GM19463 (cell line): ENCODE measurements at regions not wholly inside any gene's neighbourhood (a gene's known extent, or its start where the extent isn't known, plus 50 kb on each side); places are given as distances from the start of the nearest gene placed in this dataset.

ENCODE experiments used
- ATAC-seq: cut with Tn5 transposase; IDR thresholded peaks from one replicate; pipeline ENCODE4 v1.9.1; 2021; ENCODE audit warnings: mild to moderate bottlenecking, moderate library complexity; ENCODE audit not compliant: unreplicated experiment

DNA sequence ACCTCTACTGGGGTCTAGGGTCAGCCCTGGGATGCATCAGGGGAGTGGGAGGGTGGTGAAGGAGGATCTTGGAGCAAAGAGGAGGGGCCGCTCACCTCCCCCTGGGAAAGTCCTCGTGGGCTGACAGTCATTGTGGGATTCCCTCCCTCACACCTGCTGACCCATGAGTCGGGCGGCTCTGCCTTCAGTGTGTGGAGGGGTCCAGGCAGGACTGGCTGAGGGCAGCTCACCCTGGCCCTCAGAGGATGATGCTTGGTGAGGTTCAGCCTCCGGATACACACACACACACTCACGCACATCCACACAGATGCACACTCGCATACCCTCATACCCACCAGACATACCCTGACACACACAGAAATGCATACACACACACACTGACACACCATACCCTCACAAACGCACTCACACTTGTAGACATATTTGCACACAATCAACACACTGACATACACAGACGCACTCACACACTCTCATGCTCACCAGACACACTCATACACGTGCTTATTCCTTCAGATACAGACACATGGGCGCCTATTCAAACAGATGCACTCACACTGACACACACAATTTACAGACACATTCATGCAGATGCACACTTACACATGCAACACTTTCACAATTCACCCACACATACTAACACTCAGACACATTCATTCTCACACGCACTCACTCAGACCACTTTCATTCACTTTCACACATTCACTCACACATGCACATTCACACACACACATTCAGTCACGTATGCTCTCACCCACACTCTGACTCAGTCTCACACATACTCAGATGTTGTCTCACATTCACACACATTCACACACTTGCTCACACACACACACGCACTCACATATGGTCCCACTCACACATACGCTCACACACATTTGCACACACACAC lies 105.1 kb upstream of the RPL38 start:
- ATAC-seq, result no peak

DNA sequence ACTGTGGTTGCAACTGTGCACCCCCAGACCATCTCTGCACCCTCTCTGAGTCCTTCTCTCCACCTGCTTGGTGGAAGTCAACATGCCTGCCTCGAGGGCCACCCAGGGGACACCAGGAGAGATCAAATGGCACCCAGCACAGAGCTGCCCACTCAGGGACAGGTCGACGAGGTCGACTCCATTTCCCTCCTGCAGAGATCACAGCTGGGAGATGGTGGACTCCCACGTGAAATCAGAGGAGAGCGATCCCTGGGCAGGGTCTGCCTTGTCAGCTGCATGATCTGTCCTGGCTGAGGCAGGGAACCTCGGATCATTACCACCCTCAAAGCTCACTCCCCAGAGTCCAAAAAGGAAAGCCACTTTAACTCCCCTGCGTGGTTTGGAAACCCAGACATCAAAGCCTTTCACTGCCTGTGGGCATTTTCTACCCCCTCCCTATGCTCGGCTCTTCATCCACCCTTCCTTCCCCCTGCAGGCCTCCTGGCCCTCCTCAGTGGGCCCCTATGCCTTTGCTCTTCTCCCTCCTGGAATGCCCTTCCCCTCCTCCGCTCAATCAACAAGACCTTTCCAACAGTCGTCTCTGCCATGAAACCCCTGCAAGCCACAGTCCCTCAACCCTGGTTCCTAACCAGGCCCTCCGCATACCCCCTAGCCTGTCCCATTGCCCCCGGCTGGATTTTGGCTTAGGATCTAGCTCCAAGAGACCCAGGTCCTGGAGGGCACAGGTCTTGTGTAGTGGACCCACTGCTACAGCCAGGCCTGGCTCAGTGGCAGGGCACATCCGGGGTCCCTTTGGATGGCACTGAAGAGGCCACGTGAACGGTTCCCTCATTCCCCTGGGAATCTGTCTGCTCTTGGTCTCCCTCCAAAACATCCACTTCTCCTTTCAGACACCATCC lies 103.8 kb upstream of the RPL38 start:
- ATAC-seq, result no peak

DNA sequence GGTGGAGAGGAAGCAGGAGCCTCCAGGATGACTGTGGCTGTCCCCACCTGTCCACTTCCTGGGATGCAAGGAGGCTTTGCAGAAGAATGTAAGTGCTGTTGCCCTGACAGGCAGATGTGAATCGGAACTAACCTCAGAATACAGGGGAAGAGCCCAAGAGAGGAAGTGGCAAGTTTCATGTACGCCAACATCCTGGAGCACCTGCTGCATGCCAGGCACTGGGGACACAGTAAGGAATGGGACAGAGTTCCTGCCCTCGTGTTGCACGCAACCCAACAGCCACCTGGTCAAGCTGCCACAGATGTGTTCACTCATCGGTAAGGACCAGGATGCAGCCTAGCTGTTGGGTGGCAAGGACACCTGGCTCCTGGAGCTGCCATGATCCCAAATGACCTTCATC lies 98.6 kb upstream of the RPL38 start:
- no peak for ATAC-seq

DNA sequence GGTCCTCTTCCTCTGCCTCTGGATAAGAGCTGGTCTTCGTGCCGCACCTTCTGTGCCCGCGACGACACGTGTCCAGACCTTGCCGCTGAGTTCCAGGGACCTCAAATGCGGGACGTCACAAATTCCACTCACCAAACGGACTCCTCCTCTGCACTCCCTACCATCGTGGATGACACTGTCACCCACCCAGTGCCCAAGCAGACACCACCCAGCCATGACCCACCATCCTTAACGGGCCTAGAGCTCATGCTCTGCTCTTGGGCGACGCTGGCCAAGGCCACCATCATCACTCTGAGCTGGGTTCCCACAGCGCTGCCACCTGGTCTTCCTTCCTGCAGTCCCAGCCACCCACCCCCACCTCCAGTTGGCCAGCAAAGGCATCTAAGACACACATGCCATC lies 96.4 kb upstream of the RPL38 start:
- ATAC-seq, result no peak

DNA sequence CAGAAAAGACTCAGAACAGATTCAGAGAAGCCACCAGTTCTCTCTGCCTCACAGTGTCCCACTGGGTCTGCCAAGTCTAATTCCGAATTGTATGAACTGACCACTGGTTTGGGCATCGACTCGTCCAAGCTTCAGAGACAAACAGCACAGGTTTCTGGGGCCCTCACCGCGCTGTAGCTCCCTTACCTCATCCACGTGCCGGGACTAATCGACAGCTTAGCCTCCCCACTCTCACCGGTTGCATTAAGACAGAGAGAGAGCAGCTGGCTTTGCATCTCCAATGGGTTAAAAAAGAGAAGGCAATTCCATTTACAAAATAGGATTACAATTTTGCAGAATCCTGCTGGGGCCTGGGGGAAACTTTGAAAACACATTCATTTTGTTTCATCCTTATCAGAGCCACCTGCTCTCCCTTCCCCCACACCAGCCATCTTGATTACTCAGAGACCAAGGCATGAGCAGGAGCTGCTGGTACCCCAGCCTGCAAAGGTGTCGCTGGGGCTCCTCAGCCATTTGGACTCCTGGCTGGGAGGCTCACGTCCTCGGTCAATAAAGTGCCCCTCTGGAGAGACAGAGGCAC lies 95.3 kb upstream of the RPL38 start:
- ATAC-seq, result no peak

DNA sequence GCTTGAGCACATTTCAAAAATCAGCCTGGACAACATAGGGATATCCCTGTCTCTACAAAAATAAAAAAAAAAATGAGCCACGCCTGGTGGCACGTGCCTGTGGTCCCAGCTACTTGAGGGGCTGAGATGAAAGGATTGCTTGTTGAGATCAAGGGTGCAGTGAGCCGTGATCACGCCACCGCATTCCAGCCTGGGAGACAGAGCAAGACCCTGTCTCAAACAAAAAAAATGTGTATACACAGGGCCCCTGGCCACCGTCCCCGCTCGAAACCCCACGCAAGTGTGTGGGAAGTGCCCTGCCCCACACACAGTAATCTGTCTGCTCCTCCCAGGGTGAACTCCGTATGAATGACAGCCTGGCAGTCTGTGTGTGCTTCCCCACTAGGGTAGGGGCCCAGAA lies 93.0 kb upstream of the RPL38 start:
- no peak for ATAC-seq

DNA sequence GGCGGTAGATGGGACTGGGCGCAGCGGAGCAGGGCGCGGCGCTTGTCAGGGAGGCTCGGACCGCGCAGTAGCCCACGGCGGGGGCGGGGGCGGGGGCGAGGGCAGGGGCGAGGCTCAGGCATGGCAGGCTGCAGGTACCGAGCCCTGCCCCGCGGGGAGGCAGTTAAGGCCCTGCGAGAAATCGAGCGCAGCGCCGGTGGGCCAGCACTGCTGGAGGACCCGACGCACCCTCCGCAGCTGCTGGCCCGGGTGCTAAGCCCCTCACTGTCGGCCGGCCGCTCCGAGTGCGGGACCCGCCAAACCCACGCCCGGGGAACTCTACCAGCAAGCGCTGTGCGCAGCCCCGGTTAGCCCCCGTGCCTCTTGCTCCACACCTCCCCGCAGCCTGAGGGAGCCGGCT lies 90.2 kb upstream of the RPL38 start:
- no peak for ATAC-seq

DNA sequence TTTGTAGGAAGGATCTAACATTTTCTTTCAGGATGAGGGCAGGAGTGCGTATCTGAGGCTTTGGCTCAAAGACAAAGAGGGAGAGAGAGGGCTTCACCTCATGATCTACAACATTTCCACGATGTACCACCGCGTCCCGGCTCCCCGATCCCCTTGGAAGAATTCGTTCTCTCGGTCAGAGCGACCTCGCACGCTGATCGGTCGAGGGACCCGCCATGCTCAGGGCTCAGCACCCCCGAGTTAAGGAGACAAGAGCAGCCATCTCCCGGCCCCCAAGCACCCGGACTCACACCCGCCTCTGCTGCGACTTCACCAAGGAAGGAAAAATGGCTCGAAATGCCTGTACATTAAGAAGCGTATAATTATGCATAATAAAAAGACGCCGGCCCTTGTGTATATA lies 89.5 kb upstream of the RPL38 start:
- no peak for ATAC-seq

DNA sequence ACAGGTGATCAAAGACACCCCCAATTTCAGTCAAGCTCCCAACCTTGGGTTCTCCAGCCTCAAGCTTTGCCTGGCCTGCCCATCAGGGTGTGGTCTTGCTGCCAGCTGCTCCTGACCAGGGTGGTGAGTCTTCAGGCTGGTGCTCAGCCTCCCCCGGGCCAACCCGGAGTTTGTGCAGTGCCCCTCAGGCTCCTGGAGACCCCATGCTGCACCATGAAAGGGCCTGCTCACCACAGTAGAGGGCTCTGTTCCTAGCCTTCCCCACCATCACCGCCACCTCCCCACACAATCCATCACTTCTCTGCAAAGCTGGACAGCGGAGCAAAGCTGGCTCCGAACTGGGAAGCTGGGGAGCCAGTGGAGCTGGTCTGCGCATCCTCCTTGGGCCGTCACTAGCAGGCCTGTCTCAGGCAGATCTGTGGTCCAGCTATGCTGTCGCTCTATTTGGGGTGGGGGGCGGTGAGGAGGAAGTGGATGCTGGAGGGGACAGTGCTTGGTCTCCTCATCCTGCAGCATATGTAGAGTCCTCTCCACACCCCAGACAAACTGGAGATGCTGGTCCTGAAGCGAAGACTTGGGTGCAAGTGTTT lies 88.5 kb upstream of the RPL38 start:
- ATAC-seq, result no peak

DNA sequence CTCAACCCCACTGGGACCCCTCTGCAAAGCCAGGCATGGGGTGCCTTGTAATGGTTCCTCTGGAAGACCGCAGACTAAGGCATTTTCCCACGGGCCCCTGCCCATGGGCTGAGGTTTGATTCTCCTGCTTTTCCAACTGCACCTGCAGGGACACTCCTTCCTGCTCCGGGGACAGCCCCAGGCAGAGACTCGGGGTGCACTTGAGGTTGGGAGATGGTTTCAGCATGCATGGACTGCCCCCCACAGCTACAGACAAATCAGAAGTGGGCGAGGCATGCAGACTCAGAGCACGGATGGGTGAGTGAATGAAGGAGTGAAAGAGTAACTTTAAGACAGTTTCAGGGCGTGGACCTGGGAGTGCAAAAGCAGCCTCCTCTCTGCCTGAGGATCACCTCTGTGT lies 87.9 kb upstream of the RPL38 start:
- no peak for ATAC-seq

DNA sequence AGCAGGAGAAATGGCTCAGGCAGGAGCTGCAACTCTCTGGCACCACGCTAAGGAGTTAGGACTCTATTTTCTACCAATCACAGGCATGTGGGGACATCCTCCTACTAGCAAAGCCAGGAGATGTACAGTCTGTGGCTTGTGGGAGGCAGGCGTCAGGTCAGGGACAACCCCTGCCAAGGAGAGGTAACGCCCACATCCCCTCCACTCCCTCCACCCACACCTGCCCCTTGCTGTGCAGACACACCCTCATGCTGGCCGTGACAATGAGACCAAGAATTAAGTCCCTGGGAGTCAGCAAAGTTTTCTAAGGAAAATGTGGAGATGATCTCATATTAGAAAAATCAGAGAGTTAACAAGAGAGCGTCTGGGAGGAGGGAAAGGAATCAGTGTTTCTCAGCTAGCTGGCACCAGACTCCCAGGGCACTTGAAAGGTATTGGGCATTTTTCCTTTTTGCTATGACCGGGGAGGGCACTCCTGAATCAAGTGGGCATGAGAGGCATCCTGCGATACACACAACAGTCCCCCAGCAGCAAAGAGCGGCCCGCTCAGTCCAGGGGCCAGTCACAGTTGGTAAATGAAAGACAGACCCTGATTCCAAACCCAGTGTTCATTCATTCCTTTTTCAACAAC lies 87.3 kb upstream of the RPL38 start:
- no peak for ATAC-seq

DNA sequence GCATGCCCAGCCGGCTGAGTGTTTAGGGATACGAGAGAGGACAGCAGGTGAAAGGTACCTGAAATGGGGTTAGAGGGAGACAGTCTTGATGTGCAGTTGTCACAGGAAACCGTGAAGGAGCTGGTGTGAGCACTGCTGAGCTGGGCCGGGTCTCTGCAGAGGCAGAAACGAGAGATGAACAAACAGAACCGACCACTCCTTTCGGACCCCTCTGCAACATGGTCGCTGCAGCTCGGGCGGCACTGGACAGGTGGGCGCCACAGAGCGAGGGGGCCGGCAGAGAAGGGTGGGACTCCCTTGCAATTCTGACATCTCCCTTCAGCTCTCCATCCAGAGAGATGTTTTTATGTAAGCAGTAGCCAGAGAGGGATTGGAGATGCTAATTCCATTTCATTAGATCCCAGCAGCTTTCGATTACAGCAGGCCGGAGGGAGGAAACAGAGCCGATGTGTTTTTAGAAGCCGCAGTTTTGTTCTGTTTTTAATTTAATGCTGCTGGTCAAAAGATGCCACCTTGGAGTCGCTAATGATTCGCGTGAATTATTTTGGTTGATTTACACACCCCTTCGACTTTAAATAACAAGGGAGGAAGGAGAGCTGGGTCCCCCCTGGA lies 86.3 kb upstream of the RPL38 start:
- no peak for ATAC-seq

DNA sequence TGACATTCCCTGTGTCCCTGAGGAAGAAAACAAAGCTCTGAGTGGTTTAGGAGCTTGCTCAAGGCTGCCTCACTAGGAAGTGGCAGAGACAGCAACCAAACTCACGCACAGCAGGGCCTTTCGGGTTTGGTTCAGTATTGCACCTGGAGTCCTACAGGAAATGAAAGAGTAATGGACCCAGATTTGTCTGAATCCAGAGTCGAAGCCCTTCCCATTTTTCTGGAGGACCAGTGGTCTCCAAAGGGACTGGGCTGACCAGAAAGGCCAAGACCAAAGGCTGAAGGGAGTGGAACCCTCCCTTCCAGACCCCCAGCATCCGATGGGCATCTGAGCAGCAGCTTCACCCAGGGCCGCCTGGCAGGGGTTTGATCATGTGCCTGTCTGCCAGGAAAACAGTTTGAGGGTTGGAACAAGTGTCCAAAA lies 85.5 kb upstream of the RPL38 start:
- ATAC-seq, result no peak

DNA sequence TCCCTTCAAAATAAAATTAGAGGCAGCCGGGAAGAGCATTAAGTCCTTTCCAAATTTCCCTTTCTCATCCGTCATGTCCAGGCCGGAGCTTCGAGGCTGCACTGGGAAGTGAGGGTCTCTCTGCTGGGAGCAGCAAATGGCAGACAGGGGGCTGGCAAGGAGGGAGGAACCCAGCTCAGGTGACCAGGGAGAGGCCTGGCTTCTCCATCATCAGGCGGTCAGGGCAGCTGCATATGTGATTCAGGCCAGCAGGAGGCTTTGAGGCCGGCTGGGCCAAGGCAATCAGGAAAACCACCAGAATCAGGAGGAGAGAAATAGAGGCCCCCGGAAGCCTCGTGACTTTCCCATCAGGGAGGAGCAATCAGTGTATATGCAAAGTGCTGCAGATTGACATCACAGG lies 85.0 kb upstream of the RPL38 start:
- no peak for ATAC-seq

DNA sequence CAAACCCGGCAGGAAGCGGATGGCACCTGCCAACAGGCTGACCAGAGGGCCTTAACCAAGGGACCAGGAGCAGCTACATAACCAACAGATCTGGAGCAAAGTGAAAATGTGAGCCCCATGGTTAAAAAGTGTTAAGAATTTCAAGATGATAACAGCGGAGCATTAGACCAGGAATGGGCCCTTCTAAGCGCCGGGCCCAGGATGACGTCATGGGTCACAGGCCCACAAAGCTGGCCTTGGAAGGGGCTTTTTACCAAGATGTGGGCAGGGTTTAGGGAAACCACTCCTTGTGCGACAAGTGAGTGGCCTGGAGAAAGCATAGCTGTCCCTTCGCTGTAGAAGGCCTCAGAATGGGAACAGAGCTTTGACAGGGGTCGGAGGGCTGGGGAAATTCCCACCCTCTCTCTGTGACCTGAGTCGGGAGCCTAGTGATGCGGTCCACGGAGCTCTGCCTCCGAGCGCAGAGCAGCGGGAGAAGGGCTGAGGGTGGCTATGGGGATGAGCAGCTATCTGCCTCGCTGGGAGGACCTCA lies 84.4 kb upstream of the RPL38 start:
- ATAC-seq, result no peak

DNA sequence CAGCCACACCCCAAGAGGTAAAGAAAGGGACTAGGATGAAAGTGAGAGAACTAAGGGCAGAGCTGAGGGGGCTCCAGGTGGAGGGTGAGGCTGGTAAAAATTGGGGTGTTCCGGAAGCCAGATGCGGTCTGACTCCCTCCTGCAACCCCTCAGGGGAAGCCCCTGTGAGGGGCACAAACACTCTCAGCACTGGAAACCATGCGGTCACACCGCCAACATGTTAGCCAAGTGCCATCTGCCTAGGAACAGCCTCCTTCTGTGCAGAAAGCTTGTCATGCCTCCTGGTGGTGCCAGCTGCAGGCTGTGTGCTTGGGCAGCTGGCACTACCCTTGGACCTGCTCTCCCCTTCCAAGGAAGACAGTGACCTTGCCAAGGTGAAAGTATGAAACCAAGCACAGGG lies 83.5 kb upstream of the RPL38 start:
- no peak for ATAC-seq

DNA sequence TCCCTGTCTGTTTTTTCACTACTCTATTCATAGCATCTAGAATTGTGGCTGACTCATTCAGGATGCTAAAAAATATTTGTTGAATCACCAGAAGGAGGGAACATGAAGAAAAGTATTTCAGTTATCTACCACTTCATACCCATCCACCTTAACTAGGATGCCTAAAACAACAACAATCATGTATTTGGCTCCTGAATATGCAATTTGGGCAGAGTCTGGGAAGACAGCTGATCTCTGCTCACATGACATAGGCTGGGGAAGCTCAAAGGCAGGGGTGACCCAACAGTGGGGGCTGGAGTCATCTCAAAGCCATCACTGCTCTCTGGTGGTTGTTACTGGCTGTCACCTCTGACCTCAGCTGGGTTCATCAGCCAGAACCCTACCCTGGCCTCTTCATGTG lies 80.1 kb upstream of the RPL38 start:
- no peak for ATAC-seq

DNA sequence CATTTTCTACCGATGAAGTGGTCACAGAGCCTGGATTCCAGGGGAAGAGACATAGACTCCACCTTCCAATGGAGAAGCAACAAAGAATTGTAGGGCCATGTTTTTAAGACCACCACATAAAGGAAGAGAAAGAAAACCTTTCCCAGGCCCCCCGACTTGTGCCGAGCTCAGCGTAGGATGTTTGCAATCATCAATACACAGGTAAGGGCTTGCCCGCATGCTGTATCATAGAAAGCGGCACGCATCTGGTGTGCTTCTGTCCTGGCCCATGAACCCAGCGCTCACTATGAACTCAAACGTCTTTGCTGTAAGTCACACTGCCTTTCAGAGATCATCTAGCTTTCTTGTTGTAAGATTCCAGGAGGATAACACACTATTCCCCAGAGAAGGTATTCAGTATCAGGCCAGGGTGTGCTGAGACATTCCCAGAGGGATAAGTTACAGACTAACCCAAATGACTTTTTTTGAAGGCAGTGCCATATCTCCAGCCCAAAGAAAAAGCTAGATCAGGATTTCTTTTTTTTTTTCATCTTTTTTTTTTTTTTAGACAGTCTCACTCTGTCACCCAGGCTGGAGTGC lies 79.5 kb upstream of the RPL38 start:
- no peak for ATAC-seq

DNA sequence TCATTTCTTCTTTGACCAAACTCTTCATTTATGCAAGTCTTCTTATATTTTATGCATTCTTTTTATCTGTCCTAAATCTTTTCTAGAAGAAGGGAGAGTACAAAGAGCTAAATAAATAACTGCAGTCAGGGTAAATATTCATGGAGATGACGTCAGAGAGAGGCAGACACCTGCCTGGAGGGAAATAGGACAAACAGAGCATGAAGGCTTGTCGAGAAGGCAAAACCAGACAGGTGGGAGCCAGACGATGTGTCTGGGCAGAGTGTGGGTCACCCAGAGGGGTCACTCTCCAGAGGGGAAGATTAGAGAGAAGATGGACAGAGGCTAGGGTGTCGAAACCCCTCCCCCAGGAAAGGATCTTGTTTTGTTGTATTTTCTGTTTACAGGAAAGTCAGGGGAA lies 78.3 kb upstream of the RPL38 start:
- ATAC-seq, result no peak
